ENCODE measurements at regions not wholly inside any gene's neighbourhood (a gene's known extent, or its start where the extent isn't known, plus 50 kb on each side); places are given as distances from the start of the nearest gene placed in this dataset.
"Not testable (repeated sequence)": the region's sequence is repeated elsewhere in the genome, so short reads cannot be mapped to it uniquely, and the experiment has no call there.

DNA sequence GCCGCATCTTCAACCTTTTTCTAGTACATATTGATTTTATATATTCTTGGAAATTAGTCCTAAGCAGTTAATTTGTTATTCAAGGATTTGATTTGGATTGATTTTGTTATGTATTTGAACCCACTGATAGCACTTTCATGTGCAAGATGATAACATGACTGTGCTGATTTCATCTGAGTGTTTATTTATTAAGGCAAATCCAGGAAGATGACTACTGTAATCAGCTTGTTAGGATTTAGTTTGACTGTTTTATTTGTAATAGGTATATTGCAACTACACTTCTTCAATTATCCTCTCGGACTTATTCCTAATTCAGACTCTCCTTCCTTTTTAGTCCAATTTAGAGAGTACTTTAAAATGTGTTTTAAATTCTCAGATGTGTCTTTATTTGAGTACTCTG, 75.1 kb upstream of the PRKG1 start:
- DNase-seq (ENCODE audit: low read depth), result peak; percentile 34

DNA sequence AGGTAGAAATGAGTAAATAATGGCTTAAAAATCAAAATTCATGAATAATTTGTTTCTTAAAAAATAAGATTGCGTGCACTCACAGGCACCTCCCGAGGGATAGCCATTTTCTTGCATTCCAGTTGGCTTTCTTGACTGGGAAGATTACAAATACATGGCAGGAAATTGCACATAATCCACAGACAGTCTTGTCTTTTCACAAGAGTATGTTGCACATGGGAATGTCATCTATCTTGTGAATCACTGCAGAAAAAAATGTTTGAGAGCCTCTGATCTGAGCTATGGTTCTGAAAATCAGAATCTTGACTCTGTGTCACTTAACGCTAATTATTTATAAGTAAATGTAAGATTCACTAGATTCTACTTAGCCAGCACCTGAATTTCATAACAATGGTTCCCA, 74.1 kb upstream of the PRKG1 start:
- DNase-seq (ENCODE audit: low read depth), result peak; percentile 87

- DNase-seq (ENCODE audit: low read depth), result no peak
Measured at GRCh38 chr10:51000976-51001375, 73.3 kb upstream of the PRKG1 start.

GRCh38 chr10:51001587-51001986, 72.7 kb upstream of the PRKG1 start:
- peak; percentile 11 for DNase-seq (ENCODE audit: low read depth)

- DNase-seq (ENCODE audit: low read depth), result no peak
Measured at GRCh38 chr10:51002469-51002868, 71.8 kb upstream of the PRKG1 start.

- no peak for DNase-seq (ENCODE audit: low read depth)
Measured at GRCh38 chr10:51004776-51005175, 69.5 kb upstream of the PRKG1 start.

- no peak for DNase-seq (ENCODE audit: low read depth)
Measured at GRCh38 chr10:51005551-51005950, 68.7 kb upstream of the PRKG1 start.

DNA sequence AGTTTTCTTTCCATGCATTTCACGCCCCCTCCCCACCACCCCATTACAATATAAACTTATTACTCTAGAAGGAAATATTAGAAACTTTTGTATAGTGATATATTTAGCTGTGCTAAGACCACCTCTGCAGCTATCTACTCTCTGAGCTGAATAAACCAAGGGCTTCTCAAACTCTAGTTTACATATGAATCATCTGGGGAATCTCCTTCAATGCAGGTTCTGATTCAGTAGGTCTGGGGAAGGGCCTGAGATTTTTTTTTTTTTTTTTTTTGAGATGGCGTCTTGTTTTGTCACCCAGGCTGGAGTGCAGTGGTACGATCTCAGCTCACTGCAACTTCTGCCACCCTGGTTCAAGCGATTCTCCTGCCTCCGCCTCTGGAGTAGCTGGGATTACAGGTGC, 67.6 kb upstream of the PRKG1 start:
- no peak for DNase-seq (ENCODE audit: low read depth)

GRCh38 chr10:51007781-51008180, 66.5 kb upstream of the PRKG1 start:
- DNase-seq (ENCODE audit: low read depth), result peak; percentile 49

GRCh38 chr10:51008346-51008745, 65.9 kb upstream of the PRKG1 start:
- DNase-seq (ENCODE audit: low read depth), result no peak

DNA sequence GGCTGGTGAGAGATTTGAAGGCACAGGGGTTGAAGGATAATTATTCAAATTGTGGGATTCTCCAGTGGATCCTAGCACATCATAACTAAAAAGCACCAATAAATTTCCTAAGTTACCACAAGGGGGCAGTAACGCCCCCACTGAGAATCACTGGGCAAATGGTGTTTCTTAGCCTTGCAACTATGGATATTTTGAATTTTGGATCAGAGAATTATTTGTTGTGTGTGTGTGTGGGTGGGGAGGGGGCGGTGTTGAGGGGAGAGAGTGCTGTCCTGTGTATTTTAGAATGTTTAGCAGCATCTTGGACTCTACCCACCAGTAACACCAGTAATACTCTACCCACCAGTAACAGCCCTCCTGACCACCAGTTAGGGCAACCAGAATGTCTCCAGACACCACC, 63.3 kb upstream of the PRKG1 start:
- peak; percentile 34 for DNase-seq (ENCODE audit: low read depth)

DNA sequence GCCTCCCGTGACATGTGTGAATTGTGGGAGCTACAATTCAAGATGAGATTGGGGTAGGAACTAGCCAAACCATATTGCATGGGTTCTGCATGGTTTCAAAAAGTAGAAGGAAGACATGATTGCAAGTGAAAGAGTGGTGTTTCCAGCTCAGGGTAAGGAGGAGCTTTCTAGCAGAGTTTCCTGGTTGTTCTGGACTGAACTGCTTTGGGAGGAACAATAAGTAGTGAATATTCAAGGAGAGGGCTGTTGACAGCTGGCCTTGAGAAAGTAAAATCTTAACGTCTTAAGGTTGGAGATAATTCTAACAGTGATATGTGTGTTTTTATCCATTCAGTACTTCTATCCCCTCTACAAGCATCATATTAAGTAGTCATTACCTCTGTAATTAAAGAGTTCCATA, 62.2 kb upstream of the PRKG1 start:
- no peak for DNase-seq (ENCODE audit: low read depth)

DNA sequence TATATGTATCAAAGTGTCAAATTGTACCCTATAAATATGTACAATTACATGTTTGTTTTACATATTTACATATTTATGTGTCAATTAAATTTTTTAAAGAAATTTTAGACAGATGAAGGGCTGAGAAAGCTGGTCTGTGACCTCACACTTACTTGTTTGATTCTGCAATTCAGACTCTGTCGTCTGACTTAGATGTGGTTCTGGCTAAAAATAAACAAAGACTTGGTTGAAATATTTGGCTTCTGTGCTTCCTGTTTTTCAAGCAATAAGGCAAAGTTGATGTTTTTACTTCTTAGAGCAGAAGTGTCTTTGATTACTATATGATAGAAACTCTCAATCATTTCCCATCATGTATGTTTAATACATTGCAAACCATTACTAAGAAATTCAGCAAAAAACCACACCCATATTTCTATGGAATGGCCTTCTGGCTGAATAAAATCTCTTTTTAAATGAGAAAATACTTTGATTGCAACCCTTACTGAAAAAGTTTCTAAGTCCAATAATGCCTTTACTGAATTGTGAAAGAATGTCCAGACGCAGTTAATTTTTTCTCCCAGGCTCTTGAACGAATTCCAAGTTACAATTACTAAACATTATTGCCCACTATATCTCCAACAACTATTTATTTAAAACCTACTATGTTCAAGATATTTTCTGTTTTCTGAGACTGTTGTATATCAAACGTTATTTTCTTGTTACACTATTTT, 59.5 kb upstream of the PRKG1 start:
- DNase-seq (ENCODE audit: low read depth), result peak; percentile 68

DNA sequence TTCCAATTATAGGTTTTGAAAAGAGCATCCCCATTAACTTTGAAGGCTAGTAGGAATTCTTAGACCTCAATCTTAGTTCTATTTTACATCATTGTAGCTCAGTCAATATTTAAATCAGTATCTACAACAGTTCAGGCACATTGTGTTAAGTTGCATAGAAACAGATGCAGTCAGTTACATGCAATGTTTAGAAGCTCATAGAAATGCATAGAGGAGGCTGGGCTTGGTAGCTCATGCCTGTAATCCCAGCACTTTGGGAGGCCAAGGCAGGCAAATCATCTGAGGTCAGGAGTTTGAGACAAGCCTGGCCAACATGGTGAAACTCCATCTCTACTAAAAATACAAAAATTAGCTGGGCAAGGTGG, 58.9 kb upstream of the PRKG1 start:
- not testable (repeated sequence) for DNase-seq (ENCODE audit: low read depth)

DNA sequence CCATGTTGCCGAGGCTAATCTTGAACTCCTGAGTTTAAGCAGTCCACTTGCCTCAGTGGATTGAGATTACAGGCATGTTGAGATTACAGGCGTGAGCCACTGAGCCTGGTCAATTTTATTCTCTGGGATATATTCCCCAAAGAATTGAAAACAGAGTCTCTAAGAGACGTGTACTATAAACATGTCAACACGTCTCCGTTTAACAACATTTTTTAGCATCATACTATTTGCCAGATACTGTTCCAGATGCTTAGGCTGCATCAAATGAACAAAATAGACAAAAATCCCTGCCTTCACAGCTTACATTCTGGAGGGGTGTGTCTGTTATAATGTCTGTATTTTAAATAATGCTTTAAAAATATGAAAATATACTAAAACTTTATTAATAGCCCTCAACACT, 54.1 kb upstream of the PRKG1 start:
- no peak for DNase-seq (ENCODE audit: low read depth)

GRCh38 chr10:51022933-51023585, 51.2 kb upstream of the PRKG1 start:
- no peak for DNase-seq (ENCODE audit: low read depth)

- DNase-seq (ENCODE audit: low read depth), result no peak
Measured at GRCh38 chr10:51023636-51024035, 50.7 kb upstream of the PRKG1 start.
